ENCODE measurements at regions not wholly inside any gene's neighbourhood (a gene's known extent, or its start where the extent isn't known, plus 50 kb on each side); places are given as distances from the start of the nearest gene placed in this dataset.

DNA sequence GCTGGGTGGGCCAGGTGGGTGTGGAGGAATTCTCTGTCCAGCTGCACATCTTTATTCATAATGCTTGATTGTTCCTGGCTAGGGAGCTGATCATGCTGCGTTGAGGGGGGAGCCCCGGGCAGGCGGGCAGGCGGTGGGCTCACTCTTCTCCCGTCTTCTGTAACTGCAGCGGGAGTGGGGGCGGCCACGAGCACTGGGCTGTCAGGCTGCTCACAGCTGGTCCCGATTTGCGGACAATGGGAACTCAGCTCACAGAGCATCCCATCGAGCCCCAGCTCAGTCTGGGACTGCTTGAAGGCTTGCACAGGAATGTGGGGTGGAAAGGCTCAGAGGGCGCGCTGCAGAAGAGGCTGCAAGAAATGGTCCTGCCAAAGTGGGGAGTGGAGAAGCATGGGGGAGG lies 63.8 kb downstream of the EFNB1 start:
- Histone ChIP-seq H3K9ac (ENCODE audit: low read depth in 1 of 2, low read length in 2 of 2) (no peak overlapping the region), H3K27ac (ENCODE audit: low read depth in 1 of 2, low read length in 2 of 2) (no peak overlapping the region), H3K4me3 (ENCODE audit: low read depth in 1 of 3, low read length in 3 of 3) (no peak overlapping the region), H3K9me3 (ENCODE audit: control insufficient read depth in 4 of 4, low read length in 3 of 4) (no peaks in the 10 kb centered on the region), H3K27me3 (ENCODE audit: control insufficient read depth in 4 of 4, insufficient read depth in 4 of 4, low read length in 3 of 4) (peaks cover 0 to 5% (median 0%) of the 10 kb centered on the region in 4 donors), H3K4me1 (ENCODE audit: control insufficient read depth in 4 of 4, insufficient read depth in 4 of 4, low read length in 3 of 4) (peaks cover 0 to 13% (median 7%) of the 10 kb centered on the region in 4 donors), H3K36me3 (ENCODE audit: control insufficient read depth in 4 of 4, insufficient read depth in 3 of 4, low read depth in 1 of 4, low read length in 3 of 4) (no peaks in the 10 kb centered on the region)
- 92% methylated on average over 13 of the region's 13 CpGs for WGBS
- DNase-seq (ENCODE audit: low spot score): no peak
- TF ChIP-seq RAD21 (IDR thresholded peaks at IDR 0.05) (no peak), EGR1 (IDR thresholded peaks at IDR 0.05; ENCODE audit: low read depth in 2 of 2) (no peak), YY1 (IDR thresholded peaks at IDR 0.05) (no peak), RXRA (IDR thresholded peaks at IDR 0.05) (no peak), FOXA1 (IDR thresholded peaks at IDR 0.05) (no peak), FOXA2 (IDR thresholded peaks at IDR 0.05) (no peak), HNF4G (IDR thresholded peaks at IDR 0.05) (no peak)
- TF ChIP-seq, protein P1, sequence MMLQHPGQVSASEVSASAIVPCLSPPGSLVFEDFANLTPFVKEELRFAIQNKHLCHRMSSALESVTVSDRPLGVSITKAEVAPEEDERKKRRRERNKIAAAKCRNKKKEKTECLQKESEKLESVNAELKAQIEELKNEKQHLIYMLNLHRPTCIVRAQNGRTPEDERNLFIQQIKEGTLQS (IDR thresholded peaks at IDR 0.05): no peak
- TF ChIP-seq, protein P2, sequence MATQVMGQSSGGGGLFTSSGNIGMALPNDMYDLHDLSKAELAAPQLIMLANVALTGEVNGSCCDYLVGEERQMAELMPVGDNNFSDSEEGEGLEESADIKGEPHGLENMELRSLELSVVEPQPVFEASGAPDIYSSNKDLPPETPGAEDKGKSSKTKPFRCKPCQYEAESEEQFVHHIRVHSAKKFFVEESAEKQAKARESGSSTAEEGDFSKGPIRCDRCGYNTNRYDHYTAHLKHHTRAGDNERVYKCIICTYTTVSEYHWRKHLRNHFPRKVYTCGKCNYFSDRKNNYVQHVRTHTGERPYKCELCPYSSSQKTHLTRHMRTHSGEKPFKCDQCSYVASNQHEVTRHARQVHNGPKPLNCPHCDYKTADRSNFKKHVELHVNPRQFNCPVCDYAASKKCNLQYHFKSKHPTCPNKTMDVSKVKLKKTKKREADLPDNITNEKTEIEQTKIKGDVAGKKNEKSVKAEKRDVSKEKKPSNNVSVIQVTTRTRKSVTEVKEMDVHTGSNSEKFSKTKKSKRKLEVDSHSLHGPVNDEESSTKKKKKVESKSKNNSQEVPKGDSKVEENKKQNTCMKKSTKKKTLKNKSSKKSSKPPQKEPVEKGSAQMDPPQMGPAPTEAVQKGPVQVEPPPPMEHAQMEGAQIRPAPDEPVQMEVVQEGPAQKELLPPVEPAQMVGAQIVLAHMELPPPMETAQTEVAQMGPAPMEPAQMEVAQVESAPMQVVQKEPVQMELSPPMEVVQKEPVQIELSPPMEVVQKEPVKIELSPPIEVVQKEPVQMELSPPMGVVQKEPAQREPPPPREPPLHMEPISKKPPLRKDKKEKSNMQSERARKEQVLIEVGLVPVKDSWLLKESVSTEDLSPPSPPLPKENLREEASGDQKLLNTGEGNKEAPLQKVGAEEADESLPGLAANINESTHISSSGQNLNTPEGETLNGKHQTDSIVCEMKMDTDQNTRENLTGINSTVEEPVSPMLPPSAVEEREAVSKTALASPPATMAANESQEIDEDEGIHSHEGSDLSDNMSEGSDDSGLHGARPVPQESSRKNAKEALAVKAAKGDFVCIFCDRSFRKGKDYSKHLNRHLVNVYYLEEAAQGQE (IDR thresholded peaks at IDR 0.05): no peak
- TF ChIP-seq, protein P3, sequence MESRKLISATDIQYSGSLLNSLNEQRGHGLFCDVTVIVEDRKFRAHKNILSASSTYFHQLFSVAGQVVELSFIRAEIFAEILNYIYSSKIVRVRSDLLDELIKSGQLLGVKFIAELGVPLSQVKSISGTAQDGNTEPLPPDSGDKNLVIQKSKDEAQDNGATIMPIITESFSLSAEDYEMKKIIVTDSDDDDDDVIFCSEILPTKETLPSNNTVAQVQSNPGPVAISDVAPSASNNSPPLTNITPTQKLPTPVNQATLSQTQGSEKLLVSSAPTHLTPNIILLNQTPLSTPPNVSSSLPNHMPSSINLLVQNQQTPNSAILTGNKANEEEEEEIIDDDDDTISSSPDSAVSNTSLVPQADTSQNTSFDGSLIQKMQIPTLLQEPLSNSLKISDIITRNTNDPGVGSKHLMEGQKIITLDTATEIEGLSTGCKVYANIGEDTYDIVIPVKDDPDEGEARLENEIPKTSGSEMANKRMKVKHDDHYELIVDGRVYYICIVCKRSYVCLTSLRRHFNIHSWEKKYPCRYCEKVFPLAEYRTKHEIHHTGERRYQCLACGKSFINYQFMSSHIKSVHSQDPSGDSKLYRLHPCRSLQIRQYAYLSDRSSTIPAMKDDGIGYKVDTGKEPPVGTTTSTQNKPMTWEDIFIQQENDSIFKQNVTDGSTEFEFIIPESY (IDR thresholded peaks at IDR 0.05): no peak

DNA sequence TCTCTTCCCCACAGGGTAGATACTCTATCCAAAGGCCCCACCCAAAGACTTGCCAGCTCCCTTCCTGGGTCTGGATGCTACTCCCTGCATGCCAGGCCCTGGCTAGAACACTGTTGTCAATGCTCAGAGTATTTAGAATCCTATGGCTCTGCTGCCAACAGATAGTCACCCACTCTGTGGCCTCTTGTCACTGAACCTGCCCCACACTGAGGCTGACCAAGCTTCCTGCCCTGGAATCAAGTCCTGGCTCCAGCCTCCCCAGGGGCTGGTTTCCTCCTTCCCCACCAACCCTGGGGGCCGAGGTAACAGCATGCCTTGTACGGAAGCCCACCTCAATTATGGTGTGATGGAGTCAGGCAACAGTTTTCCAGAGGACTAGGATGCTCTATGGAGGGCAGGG lies 63.3 kb downstream of the EFNB1 start:
- Histone ChIP-seq H3K27ac (ENCODE audit: low read depth in 1 of 2, low read length in 2 of 2) (no peak overlapping the region), H3K9ac (ENCODE audit: low read depth in 1 of 2, low read length in 2 of 2) (no peak overlapping the region), H3K36me3 (ENCODE audit: control insufficient read depth in 4 of 4, insufficient read depth in 3 of 4, low read depth in 1 of 4, low read length in 3 of 4) (no peaks in the 10 kb centered on the region), H3K27me3 (ENCODE audit: control insufficient read depth in 4 of 4, insufficient read depth in 4 of 4, low read length in 3 of 4) (peaks cover 0 to 5% (median 0%) of the 10 kb centered on the region in 4 donors), H3K4me3 (ENCODE audit: low read depth in 1 of 3, low read length in 3 of 3) (no peak overlapping the region), H3K9me3 (ENCODE audit: control insufficient read depth in 4 of 4, low read length in 3 of 4) (peaks cover 0 to 2% (median 0%) of the 10 kb centered on the region in 4 donors), H3K4me1 (ENCODE audit: control insufficient read depth in 4 of 4, insufficient read depth in 4 of 4, low read length in 3 of 4) (peaks cover 0 to 13% (median 7%) of the 10 kb centered on the region in 4 donors)
- no peak for DNase-seq (ENCODE audit: low spot score)
- 96% methylated on average over 2 of the region's 2 CpGs for WGBS
- TF ChIP-seq, protein P1 (IDR thresholded peaks at IDR 0.05): no peak
- no peak for TF ChIP-seq JUND (IDR thresholded peaks at IDR 0.05)
- TF ChIP-seq, protein P4, sequence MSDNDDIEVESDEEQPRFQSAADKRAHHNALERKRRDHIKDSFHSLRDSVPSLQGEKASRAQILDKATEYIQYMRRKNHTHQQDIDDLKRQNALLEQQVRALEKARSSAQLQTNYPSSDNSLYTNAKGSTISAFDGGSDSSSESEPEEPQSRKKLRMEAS (IDR thresholded peaks at IDR 0.05): no peak
- no peak for TF ChIP-seq FOXA1 (IDR thresholded peaks at IDR 0.05)
- TF ChIP-seq HNF4G (IDR thresholded peaks at IDR 0.05): no peak

All from liver (tissue), 7 donors.